ELF-1 (cell line): ENCODE measurements at regions not wholly inside any gene's neighbourhood (a gene's known extent, or its start where the extent isn't known, plus 50 kb on each side); places are given as distances from the start of the nearest gene placed in this dataset.

Experiments used
- DNase-seq: peaks from one replicate; pipeline ENCODE4 v3.0.0-alpha.2; 2016; ENCODE audit warnings: low read depth, low spot score

DNA sequence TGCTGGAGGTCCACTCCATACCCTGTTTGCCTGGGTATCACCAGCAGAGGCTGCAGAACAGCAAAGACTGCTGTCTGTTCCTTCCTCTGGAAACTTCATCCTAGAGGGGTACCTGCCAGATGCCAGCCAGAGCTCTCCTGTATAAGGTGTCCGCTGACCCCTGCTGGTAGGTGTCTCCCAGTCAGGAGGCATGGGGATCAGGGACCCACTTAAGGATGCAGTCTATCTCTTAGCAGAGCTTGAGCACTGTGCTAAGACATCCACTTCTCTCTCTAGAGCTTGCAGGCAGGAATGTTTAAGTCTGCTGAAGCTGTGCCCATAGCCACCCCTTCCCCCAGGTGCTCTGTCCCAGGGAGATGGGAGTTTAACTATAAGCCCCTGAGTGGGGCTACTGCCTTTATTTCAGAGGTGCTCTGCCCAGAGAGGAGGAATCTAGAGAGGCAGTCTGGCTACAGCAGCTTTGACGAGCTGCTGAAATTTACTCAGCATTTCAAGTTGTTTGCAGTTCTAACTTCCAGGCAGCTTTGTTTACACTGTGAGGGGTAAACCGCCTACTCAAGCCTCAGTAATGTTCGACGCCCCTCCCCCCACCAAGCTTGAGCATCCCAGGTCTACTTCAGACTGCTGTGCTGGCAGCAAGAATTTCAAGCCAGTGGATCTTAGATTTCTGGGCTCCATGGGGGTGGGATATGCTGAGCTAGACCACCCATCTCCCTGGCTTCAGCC, 74.5 kb upstream of the GORAB start:
- peak; percentile 53 for DNase-seq

DNA sequence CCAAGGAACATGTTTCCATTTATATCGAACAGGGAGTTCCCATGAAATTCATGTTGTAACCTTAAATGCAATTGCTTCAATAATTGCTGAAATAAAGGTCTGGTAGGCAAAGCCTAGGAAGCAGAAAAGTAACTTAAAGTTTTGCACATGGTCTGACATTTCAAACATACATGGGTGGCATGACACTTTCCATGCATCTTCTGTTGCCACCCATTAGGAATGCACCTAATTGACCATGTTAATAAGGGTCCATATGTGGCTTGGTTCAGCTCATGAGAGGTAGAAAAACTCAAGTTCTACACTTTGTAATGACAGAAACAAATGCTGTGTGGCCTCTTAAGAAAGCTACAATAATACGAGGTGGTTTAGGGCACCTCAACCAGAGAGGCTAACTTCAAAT, 72.0 kb upstream of the GORAB start:
- no peak for DNase-seq

- no peak for DNase-seq
Measured at GRCh38 chr1:170460414-170461155, 71.4 kb upstream of the GORAB start.

DNA sequence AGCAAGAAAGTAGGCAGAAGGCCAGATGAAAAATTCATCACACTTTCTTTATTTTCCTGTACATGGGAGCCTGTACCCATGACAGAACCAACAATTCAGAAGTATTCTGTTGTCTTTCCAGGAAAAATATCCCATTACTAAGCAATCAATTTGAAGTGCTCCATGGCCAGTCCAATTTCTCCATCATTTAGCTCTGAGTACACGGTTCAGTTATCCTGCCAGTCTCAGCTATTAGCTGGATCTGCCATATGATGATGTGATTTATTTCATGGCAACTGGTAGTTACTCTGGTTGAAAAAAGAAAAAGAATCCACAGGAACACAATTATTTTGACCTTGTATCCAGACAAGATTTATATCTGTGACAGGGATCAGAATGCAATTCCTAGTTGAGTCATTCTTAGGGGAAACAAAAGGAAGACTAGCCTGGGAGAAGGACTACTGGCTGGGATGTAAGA, 70.6 kb upstream of the GORAB start:
- DNase-seq: no peak

DNA sequence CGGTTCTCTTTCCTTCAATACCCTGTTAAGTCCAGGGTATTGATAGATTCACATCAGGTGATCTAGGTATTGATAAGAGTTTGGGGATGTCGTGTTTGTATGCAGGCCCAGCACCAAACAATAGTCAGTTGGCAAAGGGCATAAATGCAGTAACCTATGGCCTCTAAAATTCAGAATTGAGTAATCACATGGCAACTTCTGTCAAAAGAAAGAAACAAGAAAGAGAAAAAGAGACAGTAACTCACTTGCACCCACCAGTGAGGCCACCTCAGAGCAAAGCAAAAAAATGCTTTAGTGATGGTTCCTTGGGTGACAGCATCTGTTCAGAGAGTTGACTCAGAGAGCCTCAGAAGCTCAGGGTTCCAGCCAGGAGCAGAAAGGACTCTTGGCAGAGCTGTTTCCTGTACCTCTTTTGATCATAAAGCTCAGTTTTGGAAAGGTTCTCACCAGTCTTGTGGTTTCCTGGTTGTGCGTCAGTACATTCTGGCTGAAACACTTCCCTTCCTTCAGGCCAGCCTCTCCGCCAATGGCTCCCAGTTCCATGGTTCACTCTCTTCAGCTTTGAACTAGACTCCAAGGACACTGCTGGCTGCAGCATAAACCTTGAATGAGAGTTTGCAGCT, 70.1 kb upstream of the GORAB start:
- DNase-seq: no peak

GRCh38 chr1:170470121-170470520, 61.8 kb upstream of the GORAB start:
- no peak for DNase-seq

DNA sequence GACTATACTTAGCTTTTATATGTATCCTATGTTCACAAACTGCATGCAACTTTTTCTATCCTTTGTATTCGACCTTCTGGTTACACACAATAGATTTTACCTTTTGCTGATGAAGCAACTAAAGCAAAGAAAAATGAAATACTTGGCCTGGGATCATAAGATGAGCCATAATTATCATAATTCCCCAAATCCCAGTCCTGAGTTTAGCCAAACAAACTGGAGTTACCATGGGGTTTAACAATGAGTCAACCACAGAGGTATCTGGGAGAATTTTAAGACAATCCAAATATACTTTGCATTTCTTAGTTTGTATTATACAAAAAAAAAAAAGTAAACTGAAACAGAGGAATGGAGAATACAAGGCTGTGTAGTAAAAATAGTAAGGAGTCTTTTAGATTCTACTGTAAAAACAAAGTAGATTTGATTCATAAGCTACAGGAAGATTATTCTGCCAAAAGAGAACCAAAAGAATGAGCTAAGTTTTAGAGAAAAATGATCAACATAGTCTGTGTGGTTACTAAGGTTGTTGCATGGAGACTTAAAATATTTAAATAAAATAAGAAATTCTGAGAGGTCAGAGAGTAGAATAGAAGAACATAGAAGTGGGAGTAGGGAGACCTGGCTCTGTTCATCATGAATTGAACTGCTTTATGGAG, 60.4 kb upstream of the GORAB start:
- no peak for DNase-seq

DNA sequence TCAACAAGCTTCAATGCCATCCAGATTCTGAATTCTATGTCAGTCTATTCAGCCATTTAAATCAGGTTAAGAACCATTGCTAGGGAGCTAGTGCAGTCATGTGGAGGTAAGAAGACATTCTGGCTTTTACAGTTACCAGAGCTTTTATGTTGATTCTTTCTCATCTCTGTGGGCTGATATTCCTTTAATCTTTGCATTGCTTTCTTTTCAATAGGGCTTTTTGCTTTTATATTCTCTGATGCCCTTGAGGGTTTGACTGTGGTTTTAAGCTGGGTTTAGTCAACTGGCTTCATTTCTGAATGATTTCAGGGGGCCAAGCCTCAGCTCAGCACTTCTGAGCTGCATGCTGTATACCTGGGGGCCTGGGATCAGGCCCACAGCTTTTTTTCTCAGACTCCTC, 51.0 kb upstream of the GORAB start:
- no peak for DNase-seq
